ENCODE measurements at regions not wholly inside any gene's neighbourhood (a gene's known extent, or its start where the extent isn't known, plus 50 kb on each side); places are given as distances from the start of the nearest gene placed in this dataset.
"Not testable (repeated sequence)": the region's sequence is repeated elsewhere in the genome, so short reads cannot be mapped to it uniquely, and the experiment has no call there.

DNA sequence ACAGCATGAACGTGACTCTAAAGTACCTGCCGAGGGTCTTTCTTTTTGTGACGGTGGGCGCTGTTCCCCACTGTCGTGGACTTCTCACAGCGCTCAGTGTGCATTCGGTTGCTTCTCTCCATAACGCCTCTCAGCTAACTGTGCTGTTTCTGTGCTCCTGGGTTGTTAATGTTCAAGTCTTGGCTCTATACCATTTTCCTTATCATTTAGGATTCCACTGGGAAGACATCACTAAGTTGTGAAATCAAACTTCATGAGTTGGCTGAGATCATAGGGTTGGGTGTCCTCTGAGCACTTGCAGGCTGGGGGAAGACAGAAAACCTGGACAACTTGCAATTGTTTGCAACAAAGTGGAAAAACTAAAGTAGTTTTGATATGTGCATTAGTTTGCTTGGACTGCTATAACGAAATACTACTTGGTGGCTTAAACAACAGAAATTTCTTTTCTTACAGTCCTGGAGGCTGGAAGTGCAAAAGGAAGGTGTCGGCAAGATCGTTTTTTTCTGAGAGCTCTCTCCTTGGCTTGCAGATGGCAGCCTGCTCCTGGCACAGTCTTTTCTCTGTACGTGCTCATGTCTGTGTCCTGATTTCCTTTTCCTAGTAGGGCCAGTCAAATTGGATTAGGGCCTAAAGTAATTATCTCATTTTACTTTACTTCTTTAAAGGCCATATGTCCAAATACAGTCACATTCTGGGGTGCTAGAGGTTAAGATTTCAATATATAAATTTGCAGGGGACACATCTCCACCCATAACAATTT is 270.0 kb upstream of the PLGLB2 start:
- not testable (repeated sequence) for TF ChIP-seq POLR2A (IDR thresholded peaks at IDR 0.05; ENCODE audit: low read length); GATA1 (IDR thresholded peaks at IDR 0.05; ENCODE audit: low read depth, low read length)
